Right lobe of liver (tissue), 6 donors: ENCODE measurements at regions not wholly inside any gene's neighbourhood (a gene's known extent, or its start where the extent isn't known, plus 50 kb on each side); places are given as distances from the start of the nearest gene placed in this dataset.
A peak's percentile ranks its signal among the peaks of the same experiment; 100 is the strongest.

Experiments
- ATAC-seq, 4 donors: fragments of 200-7000 bp; cut with Tn5 transposase; one replicate each; pipeline ENCODE4 v1.9.1; 2020; ENCODE audit warnings: mild to moderate bottlenecking in 4 of 4, moderate library complexity in 4 of 4
- DNase-seq, 3 donors: peaks; one replicate each; pipeline ENCODE4 v3.0.0-alpha.2; 2020
- H3K27ac ChIP-seq, 3 donors: fragments of 200-600 bp; one replicate each; pipeline ENCODE4 v1.8.0; 2022
- H3K27me3 ChIP-seq, 2 donors: fragments of 200-600 bp; one replicate each; pipeline ENCODE4 v1.8.0; 2022
- H3K36me3 ChIP-seq, 4 donors: fragments of 200-600 bp; sonication (generic) in 1 of 4; one replicate each; pipeline versions ENCODE4 v1.5.1 to v1.8.0; 2017 to 2022; ENCODE audit warnings: control low read depth in 1 of 4
- H3K4me1 ChIP-seq, 4 donors: fragments of 200-600 bp; sonication (generic) in 1 of 4; one replicate each; pipeline versions ENCODE4 v1.5.1 to v1.8.0; 2017 to 2022; ENCODE audit warnings: control low read depth in 1 of 4
- H3K4me3 ChIP-seq, 3 donors: fragments of 200-600 bp; one replicate each; pipeline ENCODE4 v1.8.0; 2022
- H3K9me3 ChIP-seq, 4 donors: fragments of 200-600 bp; sonication (generic) in 1 of 4; one replicate each; pipeline versions ENCODE4 v1.5.1 to v1.8.0; 2017 to 2022; ENCODE audit warnings: control low read depth in 1 of 4
- CTCF ChIP-seq, 4 donors: fragments of 200-600 bp in 3 of 4; fragments of 450-650 bp in 1 of 4; IDR thresholded peaks; one replicate each; pipeline versions ENCODE4 v1.5.1 to v1.8.0; 2016 to 2022; ENCODE audit warnings: antibody characterized with exemption in 4 of 4, mild to moderate bottlenecking in 2 of 4
- POLR2A ChIP-seq: fragments of 450-650 bp; IDR thresholded peaks from one replicate; pipeline ENCODE4 v1.6.1; 2017; ENCODE audit warnings: antibody characterized with exemption, mild to moderate bottlenecking
- WGBS: methylation state at CpG from one replicate; pipeline ENCODE4 v1.1.6; 2018; ENCODE audit warnings: low coverage, low lambda C conversion rate; ENCODE audit not compliant: insufficient coverage; ENCODE audit errors: missing lambda C conversion rate; 5-methylcytosine and 5-hydroxymethylcytosine counted together
- intact Hi-C, 2 donors: fragments of 100-400 bp; cut with DNase I; formaldehyde crosslinking; loops; one replicate each; pipeline versions ENCODE4 v1.11.2 to v1.14.1; 2022
- donor health status: DM: no; HTN: yes; CAD: no.
- donor health status: DM: no; HTN: no; CAD: no.
- donor health status: DM: no; HTN: no; CAD: no.
- donor health status: DM: no; HTN: yes; CAD: no.
- donor health status: DM: no; HTN: yes; CAD: no.

GRCh38 chr11:130732476-130732875 lies 183.8 kb downstream of the SNX19 start:
- ATAC-seq (no peak), DNase-seq (no peak)
- no peaks in the 10 kb centered on the region for H3K4me1 ChIP-seq
- intact Hi-C loops = no loop called here
- no peak overlapping the region for H3K27ac ChIP-seq
- no peaks in the 10 kb centered on the region for H3K27me3 ChIP-seq
- TF ChIP-seq CTCF (IDR thresholded peaks at IDR 0.05) = no peak
- no peak for TF ChIP-seq POLR2A
- WGBS = 56% methylated on average over 3 of the region's 3 CpGs
- H3K4me3 ChIP-seq = no peak overlapping the region
- H3K36me3 ChIP-seq = no peaks in the 10 kb centered on the region
- no peaks in the 10 kb centered on the region for H3K9me3 ChIP-seq

DNA sequence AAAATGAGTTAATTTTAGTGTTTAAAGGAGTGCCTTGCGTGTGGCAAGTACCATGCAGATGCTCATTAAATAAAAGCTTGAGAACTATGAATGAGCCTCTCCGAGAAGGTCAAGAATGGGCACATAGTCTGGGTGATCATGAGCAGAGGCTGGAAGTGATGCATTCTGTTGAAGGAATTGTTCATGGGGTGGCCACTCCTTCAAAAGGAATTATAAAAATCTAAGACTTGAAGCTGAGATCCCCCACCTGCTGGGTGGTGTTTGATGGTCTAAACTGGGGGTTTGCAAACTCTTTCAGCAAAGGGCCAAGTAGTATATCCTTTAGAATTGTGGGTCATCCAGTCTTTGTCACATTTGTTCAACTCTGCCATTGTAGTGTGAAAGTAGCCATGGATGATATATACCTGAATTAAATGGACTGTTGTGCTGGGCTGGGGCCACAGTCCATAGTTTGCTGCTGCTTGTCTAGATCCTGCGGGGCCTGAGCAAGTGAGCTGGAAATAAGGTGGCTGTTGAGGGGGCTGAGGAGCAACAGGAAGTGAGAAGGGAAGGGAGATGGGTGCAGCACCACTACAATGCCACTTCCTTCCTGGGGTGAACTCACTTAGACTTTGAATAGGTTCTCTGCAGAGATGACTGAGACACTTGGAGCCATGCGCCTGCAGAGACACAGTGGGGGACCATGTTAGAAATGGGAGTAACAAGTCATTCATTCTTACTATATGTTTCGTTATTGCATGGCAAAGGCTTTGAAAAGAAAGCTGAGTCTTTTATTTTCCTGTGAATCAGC lies 179.0 kb downstream of the SNX19 start:
- intact Hi-C loops = no loop called here
- Histone ChIP-seq H3K4me3 (no peak overlapping the region), H3K4me1 (no peaks in the 10 kb centered on the region), H3K27ac (no peak overlapping the region), H3K27me3 (no peaks in the 10 kb centered on the region), H3K36me3 (no peaks in the 10 kb centered on the region), H3K9me3 (no peaks in the 10 kb centered on the region)
- WGBS = 45% methylated on average over 4 of the region's 5 CpGs
- no peak for ATAC-seq
- no peak for DNase-seq
- TF ChIP-seq POLR2A (no peak), CTCF (IDR thresholded peaks at IDR 0.05) (no peak)

DNA sequence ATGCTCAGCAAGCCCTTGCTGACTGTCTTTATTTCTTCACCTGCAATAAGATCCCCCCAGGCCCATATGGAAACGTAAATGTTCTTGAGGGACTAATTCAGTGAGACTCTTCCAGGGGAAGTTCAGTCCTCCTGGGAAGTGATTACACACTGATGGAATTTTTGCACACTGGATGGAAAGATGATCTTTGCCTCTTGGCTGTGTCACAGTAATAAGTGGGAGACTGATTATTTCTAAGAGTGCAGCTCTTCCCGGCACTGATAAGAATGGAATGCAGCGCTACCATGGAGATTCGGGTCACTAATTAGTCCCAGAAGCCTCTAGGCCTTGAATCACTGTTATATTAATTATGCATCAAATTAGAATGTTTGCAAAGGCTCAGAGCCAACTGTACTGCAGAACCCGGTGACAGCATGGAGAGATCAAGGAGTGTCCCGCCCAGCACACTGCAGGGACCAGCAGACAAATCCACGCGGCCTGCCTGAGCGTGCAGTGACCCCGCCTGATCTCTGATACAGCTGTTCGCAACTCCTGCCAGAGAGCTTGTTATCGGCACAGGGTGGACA lies 178.3 kb downstream of the SNX19 start:
- H3K4me3 ChIP-seq = no peak overlapping the region
- H3K27ac ChIP-seq = no peak overlapping the region
- DNase-seq = no peak
- H3K9me3 ChIP-seq = no peaks in the 10 kb centered on the region
- no peak for TF ChIP-seq CTCF (IDR thresholded peaks at IDR 0.05)
- no peak for TF ChIP-seq POLR2A
- ATAC-seq = peak; percentile 38 to 69 (median 66)
- intact Hi-C loops = no loop called here
- 38% methylated on average over 11 of the region's 12 CpGs for WGBS
- no peaks in the 10 kb centered on the region for H3K27me3 ChIP-seq
- H3K4me1 ChIP-seq = no peaks in the 10 kb centered on the region
- H3K36me3 ChIP-seq = no peaks in the 10 kb centered on the region

DNA sequence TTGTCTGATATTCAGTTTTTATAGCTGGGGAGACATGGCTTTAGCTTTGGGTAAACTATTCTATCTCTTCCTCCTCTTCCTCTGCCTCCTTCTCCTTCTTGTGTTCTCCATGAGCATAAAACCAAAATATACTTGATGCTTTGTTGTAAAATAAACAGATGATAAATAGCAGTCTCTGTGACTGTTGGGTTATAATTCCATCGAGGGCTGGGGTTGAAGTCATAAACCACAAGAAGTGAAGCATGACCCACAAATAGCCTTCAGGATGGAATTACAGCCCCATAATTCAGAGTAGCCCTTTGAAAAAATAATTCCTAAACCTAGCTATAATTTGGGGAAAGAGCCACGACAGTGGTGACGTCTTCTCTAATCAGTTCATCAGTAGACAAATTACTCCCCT lies 177.7 kb downstream of the SNX19 start:
- no peaks in the 10 kb centered on the region for H3K27me3 ChIP-seq
- H3K9me3 ChIP-seq = no peaks in the 10 kb centered on the region
- DNase-seq (no peak), ATAC-seq (no peak)
- TF ChIP-seq CTCF (IDR thresholded peaks at IDR 0.05) (no peak), POLR2A (no peak)
- H3K36me3 ChIP-seq = no peaks in the 10 kb centered on the region
- 53% methylated on average over 3 of the region's 3 CpGs for WGBS
- H3K4me1 ChIP-seq = no peaks in the 10 kb centered on the region
- no peak overlapping the region for H3K4me3 ChIP-seq
- H3K27ac ChIP-seq = no peak overlapping the region
- intact Hi-C loops = no loop called here
